Activated CD4-positive, alpha-beta T cell treated with anti-CD3 and anti-CD28 coated beads, Interleukin-2, amount 10 ng/mL, durations not matched to agents 24 days and 14 days (primary cell): ENCODE measurements at regions not wholly inside any gene's neighbourhood (a gene's known extent, or its start where the extent isn't known, plus 50 kb on each side); places are given as distances from the start of the nearest gene placed in this dataset.

Experiments used
- DNase-seq: peaks from one replicate; pipeline ENCODE4 v3.0.0; 2022
- H3K27ac Mint-ChIP-seq: one replicate; pipeline ENCODE4 v1.8.0; 2022; ENCODE audit warnings: mild to moderate bottlenecking, mixed read lengths
- H3K27me3 Mint-ChIP-seq: one replicate; pipeline ENCODE4 v1.8.0; 2022; ENCODE audit warnings: mixed read lengths
- H3K36me3 Mint-ChIP-seq: one replicate; pipeline ENCODE4 v1.8.0; 2022; ENCODE audit warnings: low read depth, mild to moderate bottlenecking, mixed read lengths
- H3K4me1 Mint-ChIP-seq: one replicate; pipeline ENCODE4 v1.8.0; 2021; ENCODE audit warnings: mixed read lengths
- H3K4me3 Mint-ChIP-seq: one replicate; pipeline ENCODE4 v1.8.0; 2022; ENCODE audit warnings: mild to moderate bottlenecking, moderate library complexity, mixed read lengths
- H3K9me3 Mint-ChIP-seq: one replicate; pipeline ENCODE4 v1.8.0; 2021; ENCODE audit warnings: mixed read lengths
- intact Hi-C: fragments of 100-400 bp; cut with micrococcal nuclease; formaldehyde crosslinking; loops from one replicate; pipeline ENCODE4 v1.15.1; 2023

DNA sequence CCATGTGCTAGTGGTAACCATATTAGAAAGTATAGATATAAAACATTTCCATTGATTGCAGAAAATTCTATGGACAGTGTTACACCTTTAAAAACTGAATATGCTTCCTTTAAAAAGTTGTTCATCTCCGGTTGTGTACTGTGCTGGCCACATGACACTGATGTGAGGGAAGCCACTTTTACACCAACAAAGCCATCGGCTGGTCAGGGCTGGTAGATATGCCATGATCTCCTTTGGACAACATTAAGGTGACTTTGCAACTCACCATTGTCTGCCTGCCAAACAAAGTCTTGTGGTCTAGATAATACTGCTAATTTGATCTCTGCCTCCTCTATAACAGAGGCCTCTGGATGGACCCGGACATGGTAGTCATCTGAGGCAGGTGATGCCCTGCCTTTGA lies 156.0 kb upstream of the RARB start:
- no peak overlapping the region for H3K4me3 Mint-ChIP-seq

DNA sequence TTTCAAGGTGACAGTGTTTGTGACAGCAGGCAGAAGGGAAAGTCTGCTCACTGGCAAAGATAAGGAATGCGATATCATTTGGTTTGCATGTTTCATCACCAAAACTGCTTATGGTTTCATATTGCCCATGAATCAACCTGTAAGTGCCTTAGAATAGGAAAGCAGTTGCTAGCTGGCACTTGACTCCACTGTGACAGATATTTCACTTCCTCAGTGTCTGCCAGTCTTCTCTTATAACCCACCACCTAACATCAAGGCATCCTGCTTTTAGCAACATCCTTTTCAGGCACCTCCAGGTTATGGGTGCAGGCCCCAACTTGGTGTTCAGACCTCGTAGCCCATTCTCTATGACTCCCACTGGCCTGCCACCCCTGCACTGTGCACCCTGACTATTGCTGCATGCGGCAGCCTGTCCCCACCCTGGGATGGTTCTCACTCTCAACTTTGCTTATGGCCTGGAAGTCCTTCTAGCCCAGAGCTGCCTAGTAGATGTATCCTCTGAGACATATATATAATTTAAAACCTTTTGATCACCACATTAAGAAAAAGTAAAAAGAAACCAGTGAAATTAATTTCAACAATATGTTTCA lies 154.4 kb upstream of the RARB start:
- Mint-ChIP-seq H3K4me3 (no peak overlapping the region), H3K27ac (no peak overlapping the region), H3K27me3 (no peaks in the 10 kb centered on the region), H3K36me3 (no peaks in the 10 kb centered on the region), H3K4me1 (no peaks in the 10 kb centered on the region), H3K9me3 (peaks cover under 1% of the 10 kb centered on the region)
- DNase-seq, result no peak
- intact Hi-C loops, result no loop called here

More for the DNA sequence above, 156.0 kb upstream of the RARB start:
- no peak for DNase-seq
- no peaks in the 10 kb centered on the region for H3K36me3 Mint-ChIP-seq
- no peaks in the 10 kb centered on the region for H3K4me1 Mint-ChIP-seq
- no peaks in the 10 kb centered on the region for H3K27me3 Mint-ChIP-seq
- intact Hi-C loops, result no loop called here
- no peak overlapping the region for H3K27ac Mint-ChIP-seq
- peaks cover 4% of the 10 kb centered on the region for H3K9me3 Mint-ChIP-seq

DNA sequence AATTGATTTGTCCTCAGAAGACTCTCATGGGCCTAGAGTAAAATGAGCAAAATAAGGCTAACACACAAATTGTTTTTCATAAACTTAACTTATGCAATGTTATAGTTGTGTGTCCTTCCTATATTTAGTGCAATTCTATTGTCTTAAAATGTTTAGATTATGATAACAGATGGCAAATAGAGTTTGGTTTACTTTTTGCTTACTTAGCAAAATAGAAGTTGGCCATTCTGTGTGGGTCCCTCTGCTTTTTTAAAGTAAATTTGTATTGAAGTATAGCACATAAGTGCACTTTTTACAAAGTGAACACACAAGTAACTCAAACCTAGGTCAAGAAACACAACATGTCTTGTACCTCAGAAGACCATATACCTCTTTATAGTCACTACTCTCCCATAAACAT lies 150.6 kb upstream of the RARB start:
- no peaks in the 10 kb centered on the region for H3K9me3 Mint-ChIP-seq
- DNase-seq, result no peak
- H3K4me3 Mint-ChIP-seq, result no peak overlapping the region
- H3K27ac Mint-ChIP-seq, result no peak overlapping the region
- H3K4me1 Mint-ChIP-seq, result no peaks in the 10 kb centered on the region
- no peaks in the 10 kb centered on the region for H3K36me3 Mint-ChIP-seq
- H3K27me3 Mint-ChIP-seq, result no peaks in the 10 kb centered on the region
- intact Hi-C loops, result no loop called here

DNA sequence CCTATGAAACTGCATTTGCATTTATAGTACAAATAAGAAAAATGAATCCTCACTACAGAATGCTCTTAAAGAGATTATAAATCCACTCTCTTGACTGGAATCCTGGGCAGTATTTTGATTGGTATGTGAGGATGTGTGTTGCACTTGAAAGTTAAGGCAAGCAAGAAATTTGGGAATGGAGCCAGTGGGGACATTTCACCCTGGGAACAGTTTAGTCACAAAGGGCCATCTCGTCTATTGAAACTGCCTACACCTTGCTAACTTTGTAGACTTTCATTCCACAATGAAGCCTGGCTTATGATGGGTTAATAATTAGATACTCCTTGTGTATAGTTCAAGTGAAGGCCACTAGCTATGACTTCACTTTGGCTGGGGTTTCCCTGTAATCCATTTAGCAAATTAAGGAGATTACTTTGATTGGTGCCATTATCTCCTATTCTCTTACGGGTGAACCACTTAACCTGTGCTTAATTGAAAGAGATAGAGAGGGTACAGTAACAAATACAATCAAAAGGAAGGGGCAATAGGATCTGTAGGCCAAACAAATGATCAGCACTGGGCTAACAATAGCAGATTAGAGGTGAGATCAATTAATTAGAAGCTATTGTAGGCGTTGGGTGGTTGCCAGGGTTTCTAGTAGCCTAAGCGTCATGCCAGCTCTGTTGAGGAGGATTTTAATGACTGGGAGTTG lies 146.9 kb upstream of the RARB start:
- Mint-ChIP-seq H3K36me3 (no peaks in the 10 kb centered on the region), H3K4me3 (no peak overlapping the region), H3K4me1 (no peaks in the 10 kb centered on the region), H3K27me3 (no peaks in the 10 kb centered on the region), H3K27ac (no peak overlapping the region), H3K9me3 (no peaks in the 10 kb centered on the region)
- no peak for DNase-seq
- intact Hi-C loops, result no loop called here

DNA sequence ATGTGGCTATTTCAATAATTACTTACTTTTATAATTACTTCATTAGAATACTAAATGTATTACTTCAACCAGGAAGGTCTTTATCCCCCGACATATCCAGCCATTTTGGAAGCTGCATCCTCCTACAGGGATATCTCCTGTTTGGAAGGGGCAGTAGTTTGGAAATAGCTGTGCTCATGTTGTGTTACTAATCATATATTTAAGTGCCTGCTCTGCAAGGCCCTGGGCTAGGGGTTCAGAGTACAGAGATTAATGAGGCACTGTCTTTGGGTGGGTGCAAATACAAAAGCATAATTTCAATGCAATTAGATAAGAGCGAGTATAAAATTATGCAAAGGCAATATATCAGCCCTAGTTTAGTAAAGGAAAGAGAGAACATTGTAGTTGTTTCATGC lies 146.3 kb upstream of the RARB start:
- Mint-ChIP-seq H3K4me1 (no peaks in the 10 kb centered on the region), H3K9me3 (no peaks in the 10 kb centered on the region), H3K36me3 (no peaks in the 10 kb centered on the region)

DNA sequence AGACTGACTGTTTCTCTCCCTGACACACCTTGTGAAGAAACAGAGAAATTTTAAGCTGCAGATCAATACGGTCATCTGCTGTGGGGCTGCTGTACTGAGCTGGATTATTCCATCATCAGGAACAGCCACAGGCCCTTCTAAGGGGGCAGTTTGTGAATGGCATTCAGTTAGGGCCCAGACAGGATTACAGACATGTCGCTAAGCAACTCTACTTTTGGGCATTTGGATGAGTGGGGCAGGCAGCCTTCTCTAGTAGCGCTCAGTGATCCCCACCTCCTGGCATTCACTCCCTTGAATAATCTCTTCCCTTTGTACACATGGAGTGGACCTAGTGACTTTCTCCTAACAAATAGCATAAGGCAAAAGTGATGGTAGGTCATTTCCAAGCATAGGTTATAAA lies 144.4 kb upstream of the RARB start:
- H3K36me3 Mint-ChIP-seq, result no peaks in the 10 kb centered on the region
- H3K27me3 Mint-ChIP-seq, result no peaks in the 10 kb centered on the region
- DNase-seq, result no peak
- H3K9me3 Mint-ChIP-seq, result no peaks in the 10 kb centered on the region
- H3K4me3 Mint-ChIP-seq, result no peak overlapping the region
- intact Hi-C loops, result no loop called here
- no peak overlapping the region for H3K27ac Mint-ChIP-seq
- no peaks in the 10 kb centered on the region for H3K4me1 Mint-ChIP-seq

More for the DNA sequence above, 146.3 kb upstream of the RARB start:
- H3K27me3 Mint-ChIP-seq, result no peaks in the 10 kb centered on the region
- no peak for DNase-seq
- intact Hi-C loops, result no loop called here
- H3K27ac Mint-ChIP-seq, result no peak overlapping the region
- no peak overlapping the region for H3K4me3 Mint-ChIP-seq

DNA sequence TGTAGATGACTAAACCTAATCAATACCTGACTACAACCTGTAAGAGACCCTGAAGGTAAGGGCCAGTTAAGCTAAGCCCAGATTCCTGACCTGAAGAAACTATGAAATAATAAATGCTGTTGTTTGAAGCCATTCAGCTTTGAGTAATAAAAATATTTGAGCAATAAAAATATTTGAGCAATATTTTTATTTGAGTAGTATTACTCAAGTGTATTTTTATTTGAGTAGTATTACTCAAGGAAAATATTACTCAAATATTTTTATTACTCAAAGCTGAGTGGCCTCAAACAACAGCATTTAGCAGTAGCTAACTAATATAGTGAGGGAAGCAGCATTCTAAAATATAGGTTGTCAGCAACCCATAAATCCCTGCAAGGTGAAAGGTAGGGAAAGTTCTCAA lies 143.8 kb upstream of the RARB start:
- Mint-ChIP-seq H3K4me3 (no peak overlapping the region), H3K27me3 (no peaks in the 10 kb centered on the region), H3K9me3 (no peaks in the 10 kb centered on the region), H3K27ac (no peak overlapping the region), H3K36me3 (no peaks in the 10 kb centered on the region), H3K4me1 (no peaks in the 10 kb centered on the region)
- no peak for DNase-seq
- intact Hi-C loops, result no loop called here

DNA sequence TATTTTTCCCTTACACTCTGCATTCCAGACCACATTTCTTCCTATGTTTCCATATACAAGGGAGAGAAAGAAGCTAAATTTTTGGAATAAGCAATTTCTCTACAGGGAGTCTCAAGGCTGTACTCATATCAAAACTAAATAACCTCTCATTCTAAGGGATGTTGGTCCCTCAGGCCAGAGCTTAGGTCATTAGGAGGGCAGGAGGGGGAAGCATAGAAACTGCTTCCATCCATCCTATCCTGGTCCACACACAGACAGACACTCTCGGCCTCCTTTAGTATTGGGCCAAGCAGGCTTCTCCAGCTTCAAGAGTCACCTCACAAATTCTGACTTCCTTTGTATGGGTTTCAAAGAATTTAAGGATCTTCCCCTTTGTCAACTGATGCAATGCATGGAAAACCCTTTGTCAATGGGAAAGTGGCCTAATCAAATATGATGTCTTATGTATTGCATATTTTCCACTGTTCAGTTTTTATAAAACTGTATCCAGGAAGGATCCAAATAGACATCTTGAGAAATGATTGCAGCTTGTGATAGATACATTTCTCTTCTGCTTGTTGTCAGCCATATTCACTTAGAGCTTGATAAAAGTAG lies 140.7 kb upstream of the RARB start:
- no peaks in the 10 kb centered on the region for H3K36me3 Mint-ChIP-seq
- no peaks in the 10 kb centered on the region for H3K9me3 Mint-ChIP-seq
- no peak for DNase-seq
- H3K4me3 Mint-ChIP-seq, result no peak overlapping the region
- H3K4me1 Mint-ChIP-seq, result no peaks in the 10 kb centered on the region
- intact Hi-C loops, result no loop called here
- H3K27ac Mint-ChIP-seq, result no peak overlapping the region
- no peaks in the 10 kb centered on the region for H3K27me3 Mint-ChIP-seq

DNA sequence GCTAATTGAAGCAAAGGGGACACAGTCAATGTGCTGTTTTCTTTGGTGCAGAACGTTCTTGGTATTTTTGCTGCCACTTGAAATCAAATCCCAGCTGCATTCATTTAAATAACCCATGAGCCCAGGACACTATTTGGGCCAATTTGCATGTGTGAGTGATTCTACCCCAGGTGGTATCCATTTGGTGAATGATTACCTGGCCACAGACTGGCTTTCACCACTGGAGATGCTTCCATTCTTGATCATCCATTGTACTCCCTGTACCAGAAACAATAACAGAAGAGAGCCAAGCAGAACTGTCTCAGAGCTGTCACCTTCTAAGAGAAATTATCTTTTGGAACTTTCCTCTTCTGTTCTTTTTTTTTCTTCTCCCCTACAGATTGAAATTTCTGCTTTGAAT lies 139.7 kb upstream of the RARB start:
- Mint-ChIP-seq H3K4me1 (no peaks in the 10 kb centered on the region), H3K9me3 (no peaks in the 10 kb centered on the region), H3K36me3 (no peaks in the 10 kb centered on the region), H3K27ac (no peak overlapping the region), H3K4me3 (no peak overlapping the region), H3K27me3 (no peaks in the 10 kb centered on the region)
- no peak for DNase-seq
- intact Hi-C loops, result no loop called here

DNA sequence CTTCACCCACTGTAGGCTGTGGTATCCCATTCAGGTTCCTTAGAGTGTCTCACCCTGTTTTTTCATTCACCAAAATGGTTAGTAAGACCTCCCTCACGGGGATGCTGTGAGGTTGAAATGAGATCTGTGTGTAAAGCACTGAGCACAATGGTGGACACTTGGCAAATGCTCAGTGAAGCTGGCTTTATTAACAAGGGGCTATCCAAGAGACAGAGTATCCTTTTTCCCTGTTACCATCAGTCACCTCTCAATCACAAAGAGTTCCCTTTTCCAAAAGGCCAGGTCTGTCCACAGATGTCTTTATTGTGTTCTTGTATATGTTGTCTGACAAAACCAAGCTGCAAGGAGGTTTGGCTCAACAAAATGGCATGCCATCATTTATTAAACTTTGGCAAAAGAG lies 138.9 kb upstream of the RARB start:
- no peaks in the 10 kb centered on the region for H3K27me3 Mint-ChIP-seq
- H3K4me1 Mint-ChIP-seq, result no peaks in the 10 kb centered on the region
- DNase-seq, result no peak
- no peak overlapping the region for H3K27ac Mint-ChIP-seq
- H3K4me3 Mint-ChIP-seq, result no peak overlapping the region
- no peaks in the 10 kb centered on the region for H3K9me3 Mint-ChIP-seq
- no peaks in the 10 kb centered on the region for H3K36me3 Mint-ChIP-seq
- intact Hi-C loops, result no loop called here

DNA sequence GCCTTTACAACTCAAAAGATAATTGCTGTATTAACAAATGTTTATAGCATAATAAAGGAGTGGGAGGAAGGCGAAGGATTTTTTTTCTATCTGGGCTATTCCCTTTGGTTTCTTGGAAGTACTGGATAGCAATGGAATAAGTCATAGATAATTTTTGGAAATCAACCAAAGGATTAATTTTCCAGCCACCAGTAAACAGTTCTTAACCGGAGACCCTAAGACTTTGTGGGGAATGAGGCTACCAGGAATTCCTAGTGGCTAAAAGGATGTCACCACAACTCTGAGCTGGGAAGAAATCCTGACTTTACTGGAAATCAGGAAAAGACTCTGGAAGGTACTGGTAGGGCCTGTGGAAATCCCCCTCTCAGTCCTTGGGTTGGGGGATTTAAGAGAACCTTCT lies 138.4 kb upstream of the RARB start:
- Mint-ChIP-seq H3K27me3 (no peaks in the 10 kb centered on the region), H3K36me3 (no peaks in the 10 kb centered on the region), H3K4me3 (no peak overlapping the region), H3K4me1 (no peaks in the 10 kb centered on the region), H3K27ac (no peak overlapping the region), H3K9me3 (no peaks in the 10 kb centered on the region)
- no peak for DNase-seq
- intact Hi-C loops, result no loop called here

DNA sequence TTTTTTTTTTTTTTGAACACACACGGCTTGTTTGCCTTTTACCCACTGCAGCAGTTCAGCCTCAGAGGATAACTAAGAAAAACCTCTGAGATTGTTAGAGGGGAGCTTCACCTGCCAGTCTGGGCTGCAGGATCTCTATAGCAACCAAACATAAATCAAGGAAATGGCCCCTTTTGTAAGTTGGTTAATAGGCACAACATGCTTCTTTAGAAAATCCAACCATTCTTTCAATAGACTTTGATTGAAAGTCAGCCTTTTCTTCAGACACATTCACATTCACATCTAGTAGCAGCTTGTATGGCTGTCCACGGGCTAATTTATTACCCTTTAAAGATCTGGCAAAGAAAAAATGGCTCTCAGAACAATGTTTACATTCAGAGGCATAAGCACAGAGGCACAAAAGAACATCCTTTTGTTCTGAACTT lies 136.6 kb upstream of the RARB start:
- Mint-ChIP-seq H3K4me3 (no peak overlapping the region), H3K36me3 (no peaks in the 10 kb centered on the region), H3K9me3 (no peaks in the 10 kb centered on the region), H3K4me1 (no peaks in the 10 kb centered on the region), H3K27ac (no peak overlapping the region), H3K27me3 (no peaks in the 10 kb centered on the region)
- no peak for DNase-seq
- intact Hi-C loops, result no loop called here

DNA sequence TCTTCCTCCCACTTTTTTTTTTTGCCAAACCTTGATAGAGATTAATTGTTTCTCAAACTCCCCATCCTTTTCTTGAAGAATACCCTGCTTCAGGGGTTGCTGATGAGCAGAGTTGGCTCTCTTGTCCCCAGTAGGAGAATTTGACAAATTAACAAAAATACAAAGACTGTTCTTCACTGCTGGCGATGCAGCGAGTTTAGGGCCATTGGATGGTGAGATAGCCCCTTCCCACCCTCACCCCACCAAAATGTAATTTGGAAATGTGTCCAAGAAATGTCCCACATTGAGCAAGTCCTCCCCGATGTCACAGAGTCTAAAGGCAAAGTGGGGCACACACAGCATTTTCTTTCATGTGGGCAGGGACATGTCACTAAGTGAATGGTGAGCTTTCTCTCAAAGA lies 136.0 kb upstream of the RARB start:
- no peak overlapping the region for H3K4me3 Mint-ChIP-seq
- H3K9me3 Mint-ChIP-seq, result no peaks in the 10 kb centered on the region
- intact Hi-C loops, result no loop called here
- H3K27me3 Mint-ChIP-seq, result no peaks in the 10 kb centered on the region
- no peak for DNase-seq
- H3K36me3 Mint-ChIP-seq, result no peaks in the 10 kb centered on the region
- H3K4me1 Mint-ChIP-seq, result no peaks in the 10 kb centered on the region
- no peak overlapping the region for H3K27ac Mint-ChIP-seq

DNA sequence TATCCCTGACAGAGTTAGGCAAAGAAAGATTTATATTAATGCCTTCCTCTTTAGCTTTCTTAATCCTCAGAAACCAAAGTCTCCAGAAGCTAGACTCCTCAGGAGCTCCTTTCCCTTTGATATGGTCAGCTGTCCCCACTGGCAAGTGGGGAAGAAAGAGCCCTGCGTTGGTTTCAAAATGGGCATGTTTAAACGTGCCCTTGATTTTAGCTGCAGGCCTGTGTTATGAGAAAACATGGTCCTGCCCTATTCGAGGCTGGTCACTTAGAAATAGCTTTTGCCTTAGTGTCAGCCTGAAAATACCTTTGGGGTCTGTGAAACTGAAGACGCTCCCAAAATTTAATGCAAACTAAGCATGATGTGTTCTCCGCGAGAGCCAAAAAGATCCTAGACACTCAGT lies 135.5 kb upstream of the RARB start:
- Mint-ChIP-seq H3K4me3 (no peak overlapping the region), H3K27ac (no peak overlapping the region), H3K4me1 (no peaks in the 10 kb centered on the region), H3K27me3 (no peaks in the 10 kb centered on the region), H3K9me3 (no peaks in the 10 kb centered on the region), H3K36me3 (no peaks in the 10 kb centered on the region)
- no peak for DNase-seq
- intact Hi-C loops, result no loop called here

DNA sequence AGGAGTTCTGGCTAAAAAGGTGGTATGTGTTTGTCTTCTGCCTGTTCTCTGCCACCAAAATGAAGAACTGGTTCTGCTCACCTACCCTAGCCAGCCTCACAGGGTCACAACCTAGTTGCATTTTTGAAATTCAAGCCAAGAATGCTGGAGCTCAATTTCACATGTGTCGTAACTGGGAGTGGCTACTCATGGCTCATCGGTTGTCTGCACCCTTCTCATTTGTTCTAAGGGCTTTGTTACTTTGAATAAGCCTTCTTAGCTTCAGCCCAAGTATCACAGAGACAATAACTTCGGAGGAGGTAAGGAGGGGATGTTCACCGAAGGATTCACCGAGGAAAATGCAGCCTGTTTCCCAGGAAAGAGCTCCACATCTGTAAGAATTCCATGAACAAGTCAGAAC lies 134.3 kb upstream of the RARB start:
- intact Hi-C loops, result no loop called here
- Mint-ChIP-seq H3K27ac (no peak overlapping the region), H3K9me3 (no peaks in the 10 kb centered on the region), H3K4me3 (no peak overlapping the region), H3K27me3 (no peaks in the 10 kb centered on the region), H3K36me3 (no peaks in the 10 kb centered on the region), H3K4me1 (no peaks in the 10 kb centered on the region)
- no peak for DNase-seq
